Smooth muscle cell (in vitro differentiated cells): ENCODE measurements at regions not wholly inside any gene's neighbourhood (a gene's known extent, or its start where the extent isn't known, plus 50 kb on each side); places are given as distances from the start of the nearest gene placed in this dataset.

Experiments
- DNase-seq: peaks from one replicate; lab custom pipeline; 2025; ENCODE audit not compliant: unreplicated experiment; lab: John Stamatoyannopoulos, UW
- H2AFZ ChIP-seq: fragments of 200-600 bp; sonication (generic); 2 replicates; pipeline ENCODE4 v1.6.0; 2016; ENCODE audit warnings: antibody characterized with exemption, low read depth, mild to moderate bottlenecking
- H3F3A ChIP-seq: fragments of 200-600 bp; sonication (generic); 2 replicates; pipeline ENCODE4 v1.6.0; 2017; ENCODE audit warnings: antibody characterized with exemption, low read depth
- H3K27ac ChIP-seq: fragments of 200-600 bp; sonication (generic); 2 replicates; pipeline ENCODE4 v1.5.1; 2016; ENCODE audit warnings: low read depth, mild to moderate bottlenecking
- H3K27me3 ChIP-seq: fragments of 200-600 bp; sonication (generic); 2 replicates; pipeline ENCODE4 v1.6.1; 2016; ENCODE audit warnings: low read depth, mild to moderate bottlenecking
- H3K36me3 ChIP-seq: fragments of 200-600 bp; sonication (generic); 2 replicates; pipeline ENCODE4 v1.5.1; 2016; ENCODE audit warnings: low read depth
- H3K4me1 ChIP-seq: fragments of 200-600 bp; sonication (generic); 2 replicates; pipeline ENCODE4 v1.5.1; 2016; ENCODE audit warnings: low read depth
- H3K4me2 ChIP-seq: fragments of 200-600 bp; sonication (generic); 2 replicates; pipeline ENCODE4 v1.6.0; 2016; ENCODE audit warnings: mild to moderate bottlenecking
- H3K4me3 ChIP-seq: fragments of 200-600 bp; sonication (generic); 2 replicates; pipeline ENCODE4 v1.5.1; 2016; ENCODE audit warnings: mild to moderate bottlenecking
- H3K79me2 ChIP-seq: fragments of 200-600 bp; sonication (generic); 2 replicates; pipeline ENCODE4 v1.6.0; 2016; ENCODE audit warnings: low read depth, mild to moderate bottlenecking
- H3K9ac ChIP-seq: fragments of 200-600 bp; sonication (generic); 2 replicates; pipeline ENCODE4 v1.6.0; 2016; ENCODE audit warnings: low read depth
- H3K9me3 ChIP-seq: fragments of 200-600 bp; sonication (generic); replicated peaks from 2 replicates; pipeline ENCODE4 v1.5.1; 2016; ENCODE audit warnings: low read depth
- H4K20me1 ChIP-seq: fragments of 200-600 bp; sonication (generic); 2 replicates; pipeline ENCODE4 v1.6.0; 2016; ENCODE audit warnings: low read depth
- CTCF ChIP-seq: fragments of 200-600 bp; sonication (generic); IDR thresholded peaks from 2 replicates; pipeline ENCODE4 v1.5.1; 2017; ENCODE audit warnings: borderline replicate concordance, mild to moderate bottlenecking, antibody characterized with exemption; ENCODE audit not compliant: insufficient read depth, poor library complexity, severe bottlenecking
- WGBS: methylation state at CpG from one replicate; pipeline ENCODE4 v1.1.7; 2016; ENCODE audit warnings: low lambda C conversion rate; 5-methylcytosine and 5-hydroxymethylcytosine counted together

- TF ChIP-seq CTCF = no peak
Observed at GRCh38 chr11:116184763-116185162, 588.0 kb downstream of the BUD13 start.

GRCh38 chr11:116182356-116182966 is 590.3 kb downstream of the BUD13 start:
- no peak for TF ChIP-seq CTCF
- Histone ChIP-seq H3K9ac (no peak overlapping the region), H3K4me3 (no peak overlapping the region), H3K4me2 (no peak overlapping the region), H2AFZ (no peak overlapping the region), H3K9me3 (no peaks in the 10 kb centered on the region), H3F3A (no peaks in the 10 kb centered on the region), H3K4me1 (peaks cover 13% of the 10 kb centered on the region), H3K79me2 (no peaks in the 10 kb centered on the region), H3K36me3 (no peaks in the 10 kb centered on the region), H3K27ac (no peak overlapping the region), H4K20me1 (no peaks in the 10 kb centered on the region), H3K27me3 (no peaks in the 10 kb centered on the region)
- 95% methylated on average over 7 of the region's 7 CpGs for WGBS
- DNase-seq = no peak

More at GRCh38 chr11:116184763-116185162, 588.0 kb downstream of the BUD13 start:
- no peak overlapping the region for H3K4me2 ChIP-seq
- no peaks in the 10 kb centered on the region for H3K79me2 ChIP-seq
- H3F3A ChIP-seq = no peaks in the 10 kb centered on the region
- H3K4me1 ChIP-seq = peaks cover 10% of the 10 kb centered on the region
- DNase-seq = no peak
- WGBS = 97% methylated on average over 8 of the region's 8 CpGs
- H3K9ac ChIP-seq = no peak overlapping the region
- H4K20me1 ChIP-seq = no peaks in the 10 kb centered on the region
- H2AFZ ChIP-seq = no peak overlapping the region
- H3K4me3 ChIP-seq = no peak overlapping the region
- H3K36me3 ChIP-seq = no peaks in the 10 kb centered on the region
- no peaks in the 10 kb centered on the region for H3K27me3 ChIP-seq
- no peaks in the 10 kb centered on the region for H3K9me3 ChIP-seq
- H3K27ac ChIP-seq = no peak overlapping the region

DNA sequence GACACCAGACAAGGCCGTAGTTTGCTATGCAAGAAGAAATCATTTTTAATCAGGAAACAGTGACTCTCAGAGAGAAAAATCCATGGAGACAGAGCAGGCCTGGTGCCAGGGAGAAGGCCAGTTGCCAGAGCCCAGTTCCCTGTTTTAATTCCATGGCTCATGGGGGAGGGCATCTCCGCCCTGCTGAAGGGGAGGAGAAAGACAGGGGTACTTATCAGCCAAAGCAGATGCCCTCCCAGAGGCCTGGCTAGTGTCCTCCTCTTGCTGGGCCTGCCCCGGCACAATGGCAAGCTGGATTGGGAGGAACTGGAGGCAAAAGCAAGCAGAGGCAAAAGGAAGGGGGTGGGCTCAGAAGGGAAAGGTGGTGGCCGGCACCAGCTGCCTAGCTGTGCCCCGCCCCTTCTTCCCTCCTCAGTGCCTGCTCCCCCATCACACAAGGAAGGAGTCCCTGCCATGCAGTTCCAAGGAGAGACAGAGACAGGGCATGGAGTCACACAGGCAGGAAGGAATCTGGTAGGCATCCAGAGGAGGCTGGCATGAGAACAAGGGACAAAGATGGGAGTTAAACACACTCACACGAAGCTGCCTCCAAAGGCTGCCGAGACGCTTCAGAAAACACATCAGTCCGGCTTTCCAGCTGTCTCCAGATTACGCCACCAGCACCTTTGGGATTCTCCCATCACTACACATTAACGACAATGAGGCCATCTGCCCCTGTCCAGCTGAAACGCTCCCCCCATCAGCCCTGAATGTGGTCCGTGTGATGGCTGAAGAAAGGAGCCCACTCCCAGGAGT is 591.8 kb downstream of the BUD13 start:
- H3K9ac ChIP-seq = no peak overlapping the region
- no peak for TF ChIP-seq CTCF
- H3K36me3 ChIP-seq = no peaks in the 10 kb centered on the region
- H3K4me1 ChIP-seq = peaks cover 13% of the 10 kb centered on the region
- H3K27me3 ChIP-seq = no peaks in the 10 kb centered on the region
- H4K20me1 ChIP-seq = no peaks in the 10 kb centered on the region
- no peaks in the 10 kb centered on the region for H3K79me2 ChIP-seq
- no peak for DNase-seq
- no peak overlapping the region for H3K4me3 ChIP-seq
- H3K9me3 ChIP-seq = no peaks in the 10 kb centered on the region
- H2AFZ ChIP-seq = no peak overlapping the region
- no peak overlapping the region for H3K27ac ChIP-seq
- 88% methylated on average over 13 of the region's 13 CpGs for WGBS
- no peak overlapping the region for H3K4me2 ChIP-seq
- H3F3A ChIP-seq = no peaks in the 10 kb centered on the region
